NCI-H128 (cell line): ENCODE measurements at regions not wholly inside any gene's neighbourhood (a gene's known extent, or its start where the extent isn't known, plus 50 kb on each side); places are given as distances from the start of the nearest gene placed in this dataset.
A peak's percentile ranks its signal among the peaks of the same experiment; 100 is the strongest.

Experiments used
- DNase-seq: peaks from one replicate; lab custom pipeline; 2025; ENCODE audit not compliant: unreplicated experiment; lab: John Stamatoyannopoulos, UW

GRCh38 chr14:38904959-38905358 lies 198.1 kb downstream of the SEC23A start:
- no peak for DNase-seq

GRCh38 chr14:38901791-38902190 lies 201.2 kb downstream of the SEC23A start:
- no peak for DNase-seq

- no peak for DNase-seq
These were observed 202.1 kb downstream of the SEC23A start for GRCh38 chr14:38900887-38901286.

GRCh38 chr14:38887696-38888095 lies 215.3 kb downstream of the SEC23A start:
- no peak for DNase-seq

- no peak for DNase-seq
These were observed 218.9 kb downstream of the SEC23A start for GRCh38 chr14:38884109-38884508.

- DNase-seq = no peak
These were observed 219.9 kb downstream of the SEC23A start for GRCh38 chr14:38883127-38883526.

GRCh38 chr14:38882533-38882932 lies 220.5 kb downstream of the SEC23A start:
- no peak for DNase-seq

GRCh38 chr14:38880643-38881524 lies 222.2 kb downstream of the SEC23A start:
- no peak for DNase-seq

GRCh38 chr14:38877744-38878388 lies 225.2 kb downstream of the SEC23A start:
- DNase-seq = no peak

- DNase-seq = no peak
These were observed 228.3 kb downstream of the SEC23A start for GRCh38 chr14:38874721-38875120.

- DNase-seq = no peak
These were observed 229.0 kb downstream of the SEC23A start for GRCh38 chr14:38873941-38874612.

- no peak for DNase-seq
These were observed 232.7 kb downstream of the SEC23A start for GRCh38 chr14:38870296-38870836.

- no peak for DNase-seq
These were observed 234.4 kb downstream of the SEC23A start for GRCh38 chr14:38868399-38869290.

- peak; percentile 46 for DNase-seq
These were observed 235.4 kb downstream of the SEC23A start for GRCh38 chr14:38867561-38868150.

GRCh38 chr14:38866461-38866860 lies 236.6 kb downstream of the SEC23A start:
- peak; percentile 49 for DNase-seq

- no peak for DNase-seq
These were observed 240.7 kb downstream of the SEC23A start for GRCh38 chr14:38862366-38862765.

- DNase-seq = no peak
These were observed 242.5 kb downstream of the SEC23A start for GRCh38 chr14:38860530-38860929.

GRCh38 chr14:38856798-38857197 lies 246.2 kb downstream of the SEC23A start:
- DNase-seq = no peak

- DNase-seq = no peak
These were observed 247.5 kb downstream of the SEC23A start for GRCh38 chr14:38855513-38855912.

- no peak for DNase-seq
These were observed 251.9 kb downstream of the SEC23A start for GRCh38 chr14:38851111-38851510.
